Fibroblast of skin of scalp (primary cell): ENCODE measurements at regions not wholly inside any gene's neighbourhood (a gene's known extent, or its start where the extent isn't known, plus 50 kb on each side); places are given as distances from the start of the nearest gene placed in this dataset.

Source experiments
- DNase-seq: peaks from one replicate; pipeline ENCODE4 v3.0.0-alpha.2; 2013

GRCh38 chr2:107025869-107026380 lies 140.0 kb upstream of the ST6GAL2 start:
- peak; percentile 57 for DNase-seq

- DNase-seq: peak; percentile 20
These were observed 141.2 kb upstream of the ST6GAL2 start for GRCh38 chr2:107027205-107027604.

GRCh38 chr2:107027810-107028209 lies 141.8 kb upstream of the ST6GAL2 start:
- no peak for DNase-seq

GRCh38 chr2:107028661-107029060 lies 142.7 kb upstream of the ST6GAL2 start:
- DNase-seq: no peak

- DNase-seq: no peak
These were observed 150.3 kb upstream of the ST6GAL2 start for GRCh38 chr2:107036293-107036692.

GRCh38 chr2:107062173-107062572 lies 176.2 kb upstream of the ST6GAL2 start:
- no peak for DNase-seq

DNA sequence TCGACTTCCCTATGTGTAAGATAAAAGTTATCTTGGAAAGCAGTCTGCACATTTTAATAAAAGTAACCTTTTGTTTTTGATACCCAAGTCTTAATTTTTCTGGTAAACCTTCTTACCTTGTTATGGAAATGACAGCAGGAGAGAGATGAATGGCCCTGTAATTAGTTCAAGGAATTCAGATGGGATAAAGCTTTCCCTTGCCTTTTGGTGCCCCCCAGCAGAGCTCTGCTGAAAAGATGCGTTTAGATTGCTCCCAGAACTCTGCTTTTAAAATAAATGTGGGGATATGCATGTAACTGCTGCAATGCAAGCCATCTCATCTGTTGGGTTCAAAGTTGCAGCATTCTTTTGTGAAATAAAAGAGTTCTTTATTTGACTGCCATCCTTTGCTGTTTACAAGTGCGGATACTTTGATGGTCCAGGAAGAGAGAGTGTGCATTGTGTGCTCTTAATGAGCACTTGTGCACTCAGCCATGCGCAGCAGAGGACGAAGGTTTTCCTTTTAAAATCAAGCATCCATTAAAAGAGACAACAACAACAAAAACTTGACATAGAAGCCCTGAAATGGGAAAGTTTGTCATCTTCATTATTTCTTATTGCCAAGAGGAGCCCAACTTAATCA lies 176.7 kb upstream of the ST6GAL2 start:
- DNase-seq: no peak

DNA sequence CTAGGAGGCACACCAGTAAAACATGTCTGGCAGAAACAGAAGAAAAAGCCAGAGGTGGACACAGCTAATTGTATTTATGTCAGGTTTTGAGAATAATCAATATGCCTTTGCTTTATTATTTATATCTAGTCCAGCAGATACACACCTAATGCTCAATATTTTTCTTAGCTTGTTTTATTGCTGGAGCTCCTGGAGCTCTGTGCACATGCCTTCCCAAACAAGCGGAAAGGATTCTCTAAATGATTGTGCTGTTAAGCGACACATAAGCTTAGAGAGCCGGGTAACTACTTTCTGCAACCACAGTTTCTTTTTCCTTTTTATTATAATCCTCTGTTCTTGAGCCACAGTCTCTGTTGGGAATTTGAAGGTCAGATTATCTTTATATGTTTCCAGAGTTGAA lies 177.3 kb upstream of the ST6GAL2 start:
- no peak for DNase-seq

- DNase-seq: no peak
These were observed 178.8 kb upstream of the ST6GAL2 start for GRCh38 chr2:107064750-107065149.

DNA sequence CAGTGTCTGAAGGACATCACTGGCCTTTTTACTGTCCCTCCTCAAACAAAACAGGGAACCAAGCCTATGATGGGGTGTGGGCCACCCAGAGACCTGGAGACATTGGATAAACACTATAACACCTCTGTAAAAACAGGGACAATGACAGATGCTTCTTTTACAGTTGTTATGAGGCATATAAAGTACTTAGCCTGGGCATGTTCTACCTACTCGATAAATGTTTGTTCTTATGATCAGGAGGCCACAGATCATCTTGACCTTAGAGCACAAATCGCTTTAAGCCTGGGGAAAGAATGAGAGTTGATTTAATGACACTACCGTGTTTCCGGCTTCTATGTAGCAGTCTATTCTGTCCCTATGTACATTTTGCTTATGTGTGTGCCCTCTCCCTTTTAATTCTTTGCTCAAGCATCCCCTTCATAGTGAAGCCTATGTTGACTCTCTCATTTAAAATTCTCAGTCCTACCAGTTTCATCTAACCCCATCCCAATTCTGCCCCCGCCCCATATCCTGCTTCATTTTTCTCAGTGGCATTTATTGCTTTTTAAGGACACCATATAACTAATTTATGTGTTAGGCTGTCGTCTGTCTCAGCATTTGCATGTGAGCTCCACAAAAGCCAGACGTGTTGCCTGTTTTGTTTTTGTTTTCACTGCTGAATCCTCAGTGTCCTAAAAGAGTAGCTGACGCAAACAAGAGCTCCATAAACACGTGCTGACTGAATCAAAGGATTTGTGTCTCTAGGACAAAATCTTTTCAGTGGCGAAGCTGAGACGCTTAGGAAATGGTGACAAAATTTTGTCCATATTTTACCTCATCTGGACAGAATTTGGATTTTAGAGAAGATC lies 182.3 kb upstream of the ST6GAL2 start:
- no peak for DNase-seq

DNA sequence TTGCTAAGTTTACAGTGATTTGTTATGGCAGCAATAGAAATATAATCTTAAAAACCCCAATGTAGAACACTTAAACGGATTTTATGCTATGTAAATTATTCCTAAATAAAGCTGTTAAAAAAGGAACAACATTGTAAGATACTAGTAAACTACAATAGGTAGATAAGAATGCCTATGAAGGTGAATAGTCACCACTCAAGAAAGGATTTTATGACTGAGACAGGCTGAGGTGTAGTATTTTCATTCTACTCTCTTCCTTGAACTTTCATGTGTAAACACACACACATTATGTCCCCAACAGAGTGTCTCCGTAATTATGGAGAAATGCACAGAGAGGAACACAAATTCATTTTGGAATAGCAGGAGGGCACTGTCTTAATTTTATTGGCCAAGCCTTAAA lies 183.9 kb upstream of the ST6GAL2 start:
- DNase-seq: no peak

DNA sequence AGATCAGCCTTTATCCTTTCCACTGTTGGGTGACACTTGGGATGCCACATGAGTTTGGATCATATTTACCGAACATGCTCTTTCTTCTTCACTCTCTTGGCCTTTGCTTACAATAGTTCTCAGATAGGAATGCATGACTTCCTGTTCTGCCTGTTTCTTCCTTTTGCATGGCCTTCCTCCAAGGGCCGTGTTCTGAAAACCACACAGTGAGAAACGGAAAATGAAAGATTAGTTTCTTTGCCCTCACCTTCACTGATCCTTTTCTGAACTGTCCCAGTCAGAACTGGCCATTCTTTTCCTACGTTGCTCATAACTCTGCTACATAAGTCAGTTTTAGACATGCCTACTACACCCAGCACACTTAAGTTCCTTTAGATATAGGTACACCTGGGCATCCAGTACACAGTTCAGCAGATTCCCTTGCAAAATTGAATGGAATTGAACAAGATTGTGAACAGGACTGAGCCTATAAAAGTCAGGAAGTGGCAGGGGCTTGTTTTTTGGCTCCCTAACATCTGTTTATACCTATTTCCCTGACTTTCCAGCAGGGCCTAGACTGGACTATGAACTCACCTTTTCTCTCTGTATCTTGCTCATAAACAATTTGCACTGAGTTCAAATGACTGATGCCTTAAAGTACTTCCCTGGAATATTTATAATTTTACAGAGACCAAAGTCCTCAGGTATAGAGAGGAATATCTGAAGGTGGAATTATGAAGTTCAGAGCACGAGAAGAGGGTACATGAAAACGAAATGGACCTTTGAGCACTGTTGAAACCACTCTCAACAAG lies 186.4 kb upstream of the ST6GAL2 start:
- peak; percentile 38 for DNase-seq

GRCh38 chr2:107078584-107078983 lies 192.6 kb upstream of the ST6GAL2 start:
- DNase-seq: no peak

DNA sequence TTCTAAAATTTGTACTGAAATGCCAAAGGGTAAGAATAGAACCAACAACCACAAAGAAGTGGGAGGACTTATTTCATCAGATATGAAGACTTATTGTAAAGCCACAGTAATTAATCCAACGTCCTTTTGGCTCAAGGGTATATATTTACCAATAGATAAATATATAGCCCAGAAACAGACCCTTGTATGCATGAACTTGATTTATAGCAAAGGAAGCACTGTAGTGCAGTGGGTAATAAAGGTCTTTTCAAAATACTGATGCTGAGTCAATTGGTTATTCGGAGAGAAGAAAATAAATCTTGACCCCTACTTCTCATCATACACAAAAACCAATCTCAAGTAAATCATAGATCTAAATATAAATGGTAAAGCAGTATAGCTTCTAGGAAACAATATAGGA lies 200.5 kb upstream of the ST6GAL2 start:
- DNase-seq: no peak

DNA sequence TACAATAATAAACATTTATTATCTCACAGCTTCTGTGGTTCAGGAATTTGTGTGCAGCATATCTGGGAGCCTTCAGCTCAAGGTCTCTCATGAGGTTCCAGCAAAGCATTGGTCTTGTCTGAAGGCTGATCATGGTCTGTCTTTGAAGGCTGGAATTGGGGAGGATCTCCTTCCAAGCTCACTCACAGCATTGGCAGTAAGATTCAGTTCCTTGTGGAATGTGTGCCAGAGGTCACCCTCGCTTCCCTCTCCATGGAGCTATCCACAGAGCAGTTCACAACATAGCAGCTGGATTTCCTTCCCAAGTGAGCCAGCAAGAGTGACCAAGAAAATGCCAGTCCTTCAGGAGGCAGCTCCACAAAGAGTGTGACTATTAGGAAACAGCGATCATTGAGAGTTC lies 202.2 kb upstream of the ST6GAL2 start:
- no peak for DNase-seq

DNA sequence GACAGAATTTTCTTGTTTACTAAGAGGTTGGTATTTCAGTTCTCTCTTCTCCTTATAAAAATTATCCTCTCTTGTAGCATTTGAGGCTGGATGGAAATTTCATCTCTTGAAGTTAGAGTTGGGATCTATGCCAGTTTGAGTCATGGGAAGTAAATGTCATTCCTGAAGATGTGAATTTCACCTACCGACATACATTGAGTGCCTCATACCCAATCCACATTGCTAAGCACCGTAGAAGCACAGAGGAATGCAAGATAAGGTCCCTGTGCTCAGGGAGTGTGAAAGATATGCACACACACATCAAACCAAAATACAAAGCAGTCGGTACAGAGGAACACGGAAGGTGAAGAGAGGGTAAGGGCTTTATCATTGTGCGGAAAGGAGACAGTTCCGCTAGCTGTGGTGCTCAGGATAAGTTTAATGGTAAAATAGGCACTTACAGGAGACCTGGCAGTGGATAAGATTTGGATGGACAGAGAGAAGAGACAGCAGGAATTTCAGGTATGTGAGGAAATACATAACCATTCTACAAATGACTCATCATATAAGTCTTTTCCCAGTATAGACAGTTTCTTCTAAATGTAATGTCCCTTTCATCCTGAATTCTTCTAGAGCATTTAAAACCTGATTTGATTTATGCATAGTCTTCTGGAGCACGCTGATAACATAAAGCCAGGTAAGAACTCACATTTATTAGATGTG lies 205.3 kb upstream of the ST6GAL2 start:
- peak; percentile 68 for DNase-seq

- DNase-seq: no peak
These were observed 207.5 kb upstream of the ST6GAL2 start for GRCh38 chr2:107093426-107093957.

- DNase-seq: no peak
These were observed 208.6 kb upstream of the ST6GAL2 start for GRCh38 chr2:107094450-107094986.

- no peak for DNase-seq
These were observed 216.2 kb upstream of the ST6GAL2 start for GRCh38 chr2:107102176-107102575.

- peak; percentile 7 for DNase-seq
These were observed 221.4 kb upstream of the ST6GAL2 start for GRCh38 chr2:107107351-107107750.

DNA sequence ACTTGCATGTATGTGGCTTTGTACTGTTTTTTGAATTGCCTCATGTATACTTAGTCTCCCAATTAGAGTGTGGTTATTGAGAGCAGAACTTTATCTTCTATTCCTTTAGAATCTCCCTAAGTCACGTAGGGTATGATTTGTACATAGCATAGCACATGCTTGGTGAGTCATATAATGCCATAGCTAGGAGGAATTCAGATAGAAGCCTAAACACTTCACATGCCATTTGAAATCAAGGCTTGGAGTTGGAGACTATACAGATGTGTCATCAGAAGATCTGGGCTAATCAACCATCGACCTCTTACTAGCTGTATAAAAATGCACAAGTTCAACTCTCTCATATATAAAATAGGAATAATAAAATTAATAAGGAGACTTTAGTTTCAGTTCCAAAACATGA lies 222.6 kb upstream of the ST6GAL2 start:
- peak; percentile 84 for DNase-seq

- no peak for DNase-seq
These were observed 225.7 kb upstream of the ST6GAL2 start for GRCh38 chr2:107111623-107112022.
